RWPE1 (cell line): ENCODE measurements at regions not wholly inside any gene's neighbourhood (a gene's known extent, or its start where the extent isn't known, plus 50 kb on each side); places are given as distances from the start of the nearest gene placed in this dataset.
"Not testable (repeated sequence)": the region's sequence is repeated elsewhere in the genome, so short reads cannot be mapped to it uniquely, and the experiment has no call there.

Source experiments
- CTCF ChIA-PET: fragments of 350-600 bp; sonication (Branson Sonifier 250); formaldehyde crosslinking; extraction: SDS; loops from one replicate; lab custom pipeline; 2021; lab: Yijun Ruan, JAX
- POLR2A ChIA-PET: fragments of 400-600 bp; formaldehyde crosslinking; extraction: SDS; loops from one replicate; lab custom pipeline; 2020; ENCODE audit warnings: antibody characterized with exemption; ENCODE audit not compliant: low non-redundant PET; lab: Yijun Ruan, JAX
- DNase-seq: peaks from one replicate; pipeline ENCODE4 v3.0.0; 2012; ENCODE audit warnings: low spot score
- H3K27ac ChIP-seq: fragments of 450-650 bp; 2 replicates; pipeline ENCODE4 v1.5.1; 2017
- TF ChIP-seq, protein P1 (sequence below): fragments of 450-650 bp; conservative IDR thresholded peaks from 2 replicates; pipeline ENCODE4 v1.5.1; 2017; ENCODE audit warnings: low read depth, mild to moderate bottlenecking

GRCh38 chr19:27822336-27822735, 1390.6 kb downstream of the UQCRFS1 start:
- no peak for DNase-seq
- ChIA-PET CTCF (no interaction called here), POLR2A (no interaction called here)
- TF ChIP-seq, protein P1, sequence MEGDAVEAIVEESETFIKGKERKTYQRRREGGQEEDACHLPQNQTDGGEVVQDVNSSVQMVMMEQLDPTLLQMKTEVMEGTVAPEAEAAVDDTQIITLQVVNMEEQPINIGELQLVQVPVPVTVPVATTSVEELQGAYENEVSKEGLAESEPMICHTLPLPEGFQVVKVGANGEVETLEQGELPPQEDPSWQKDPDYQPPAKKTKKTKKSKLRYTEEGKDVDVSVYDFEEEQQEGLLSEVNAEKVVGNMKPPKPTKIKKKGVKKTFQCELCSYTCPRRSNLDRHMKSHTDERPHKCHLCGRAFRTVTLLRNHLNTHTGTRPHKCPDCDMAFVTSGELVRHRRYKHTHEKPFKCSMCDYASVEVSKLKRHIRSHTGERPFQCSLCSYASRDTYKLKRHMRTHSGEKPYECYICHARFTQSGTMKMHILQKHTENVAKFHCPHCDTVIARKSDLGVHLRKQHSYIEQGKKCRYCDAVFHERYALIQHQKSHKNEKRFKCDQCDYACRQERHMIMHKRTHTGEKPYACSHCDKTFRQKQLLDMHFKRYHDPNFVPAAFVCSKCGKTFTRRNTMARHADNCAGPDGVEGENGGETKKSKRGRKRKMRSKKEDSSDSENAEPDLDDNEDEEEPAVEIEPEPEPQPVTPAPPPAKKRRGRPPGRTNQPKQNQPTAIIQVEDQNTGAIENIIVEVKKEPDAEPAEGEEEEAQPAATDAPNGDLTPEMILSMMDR = no peak
- H3K27ac ChIP-seq = no peak overlapping the region

DNA sequence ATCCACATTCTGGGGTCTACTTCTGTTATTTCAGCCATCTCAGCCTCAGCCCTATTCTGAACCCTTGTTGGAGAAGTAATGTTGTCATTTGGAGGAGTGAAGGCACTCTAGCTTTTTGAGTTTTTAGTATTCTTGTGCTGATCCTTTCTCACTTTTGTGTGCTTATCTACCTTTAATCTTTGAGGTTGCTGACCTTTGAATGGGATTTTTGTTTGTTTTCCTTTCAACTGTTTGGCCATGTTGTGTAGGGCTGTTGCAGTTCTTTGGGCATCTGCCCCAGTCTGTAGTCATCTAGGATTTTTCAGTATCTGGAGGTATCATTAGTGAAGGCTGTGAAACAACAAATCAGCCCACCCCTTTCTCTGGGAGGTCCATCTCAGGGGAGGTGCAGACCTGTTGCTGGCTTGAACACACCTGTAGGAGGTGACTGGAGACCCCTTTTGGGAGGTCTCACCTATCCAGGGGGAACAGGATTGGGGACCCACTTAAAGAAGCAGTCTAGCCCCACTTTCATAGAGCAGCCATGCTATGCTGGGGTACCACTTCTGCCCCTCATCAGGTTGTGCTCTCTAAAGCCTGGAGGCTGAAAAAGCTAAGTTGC, 1391.4 kb downstream of the UQCRFS1 start:
- CTCF ChIA-PET = interaction anchor here (0.6 kb wide), 1 partner anchor 91 kb away, joined by 5 read pairs; no protein-coding TSS in a partner anchor

DNA sequence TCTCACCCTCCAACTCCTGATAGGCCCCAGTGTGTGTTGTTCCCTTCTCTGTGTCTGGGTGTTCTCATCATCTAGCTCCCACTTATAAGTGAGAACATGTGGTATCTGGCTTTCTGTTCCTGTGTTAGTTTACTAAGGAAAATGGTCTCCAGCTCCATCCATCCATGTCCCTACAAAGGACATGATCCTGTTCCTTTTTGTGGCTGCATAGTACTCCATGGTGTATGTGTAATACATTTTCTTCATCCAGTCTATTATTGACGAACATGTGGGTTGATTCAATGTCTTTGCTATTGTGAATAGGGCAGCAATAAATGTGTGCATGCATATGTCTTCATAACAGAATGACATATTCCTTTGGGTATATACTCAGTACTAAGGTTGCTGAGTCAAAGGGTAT, 1397.0 kb downstream of the UQCRFS1 start:
- H3K27ac ChIP-seq = no peak overlapping the region
- TF ChIP-seq, protein P1 = no peak
- POLR2A ChIA-PET = no interaction called here
- CTCF ChIA-PET = no interaction called here
- DNase-seq = no peak

More for the DNA sequence above, 1391.4 kb downstream of the UQCRFS1 start:
- TF ChIP-seq, protein P1 = no peak
- H3K27ac ChIP-seq = no peak overlapping the region
- POLR2A ChIA-PET = no interaction called here
- no peak for DNase-seq

DNA sequence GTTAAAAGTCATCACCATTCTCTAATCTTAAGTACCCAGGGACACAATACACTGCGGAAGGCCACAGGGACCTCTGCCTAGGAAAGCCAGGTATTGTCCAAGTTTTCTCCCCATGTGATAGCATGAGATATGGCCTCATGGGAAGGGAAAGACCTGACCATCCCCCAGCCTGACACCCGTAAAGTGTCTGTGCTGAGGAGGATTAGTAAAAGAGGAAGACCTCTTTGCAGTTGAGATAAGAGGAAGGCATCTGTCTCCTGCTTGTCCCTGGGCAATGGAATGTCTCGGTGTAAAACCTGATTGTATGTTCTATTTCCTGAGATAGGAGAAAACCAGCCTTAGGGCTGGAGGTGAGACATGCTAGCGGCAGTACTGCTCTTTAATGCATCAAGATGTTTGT, 1398.1 kb downstream of the UQCRFS1 start:
- POLR2A ChIA-PET, DNase-seq, CTCF ChIA-PET, H3K27ac ChIP-seq: not testable (repeated sequence)

DNA sequence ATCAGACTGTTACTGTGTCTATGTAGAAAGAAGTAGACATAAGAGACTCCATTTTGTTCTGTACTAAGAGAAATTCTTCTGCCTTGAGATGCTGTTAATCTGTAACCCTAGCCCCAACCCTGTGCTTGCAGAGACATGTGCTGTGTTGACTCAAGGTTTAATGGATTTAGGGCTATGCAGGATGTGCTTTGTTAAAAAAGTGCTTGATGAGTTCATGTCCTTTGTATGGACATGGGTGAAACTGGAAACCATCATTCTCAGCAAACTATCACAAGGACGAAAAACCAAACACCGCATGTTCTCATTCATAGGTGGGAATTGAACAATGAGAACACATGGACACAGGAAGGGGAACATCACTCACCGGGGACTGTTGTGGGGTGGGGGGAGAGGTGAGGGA, 1398.7 kb downstream of the UQCRFS1 start:
- CTCF ChIA-PET, DNase-seq: not testable (repeated sequence)

DNA sequence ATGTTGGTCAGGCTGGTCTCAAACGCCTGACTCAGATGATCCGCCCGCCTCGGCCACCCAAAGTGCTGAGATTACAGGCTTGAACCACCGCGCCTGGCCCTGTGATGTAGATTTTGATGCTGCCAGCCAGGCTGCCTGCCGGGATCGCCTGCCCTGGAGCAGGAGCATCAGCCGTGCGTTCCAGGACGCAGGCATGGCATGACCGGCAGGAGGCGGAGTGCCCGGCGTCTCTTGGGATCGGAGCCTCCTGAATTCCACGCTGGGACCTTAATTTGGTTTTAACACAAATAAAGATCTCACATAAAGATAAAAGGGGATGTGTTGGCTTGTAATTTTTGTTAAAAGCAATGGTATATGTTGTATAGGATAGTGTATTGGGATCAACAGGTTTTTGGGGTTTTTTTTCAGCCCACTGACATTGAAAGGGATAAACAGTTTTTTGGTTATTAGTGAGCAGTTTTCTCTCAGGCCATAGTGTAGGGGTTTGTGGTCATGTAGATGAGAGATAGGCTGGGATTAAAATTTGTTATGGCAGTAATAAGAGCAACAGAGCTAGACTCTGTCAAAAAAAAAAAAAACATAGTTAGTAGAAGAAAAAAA, 1406.4 kb downstream of the UQCRFS1 start:
- no peak overlapping the region for H3K27ac ChIP-seq
- ChIA-PET POLR2A (no interaction called here), CTCF (no interaction called here)
- DNase-seq = no peak
- TF ChIP-seq, protein P1 = no peak

More for the DNA sequence above, 1398.7 kb downstream of the UQCRFS1 start:
- POLR2A ChIA-PET, H3K27ac ChIP-seq: not testable (repeated sequence)

GRCh38 chr19:27805848-27806247, 1407.1 kb downstream of the UQCRFS1 start:
- ChIA-PET CTCF (no interaction called here), POLR2A (no interaction called here)
- H3K27ac ChIP-seq = no peak overlapping the region
- DNase-seq = no peak
- TF ChIP-seq, protein P1 = no peak
